HCT116 (cell line): ENCODE measurements at regions not wholly inside any gene's neighbourhood (a gene's known extent, or its start where the extent isn't known, plus 50 kb on each side); places are given as distances from the start of the nearest gene placed in this dataset.

ENCODE experiments used
- ATAC-seq: fragments of 200-7000 bp; cut with Tn5 transposase; 2 replicates; pipeline ENCODE4 v1.9.1; 2020; ENCODE audit warnings: mild to moderate bottlenecking, moderate library complexity
- BruUV-seq: library from RNA; stranded (reverse); fragments of 400-500 nt; replicated peaks from 2 replicates; lab custom pipeline; 2021; lab: Mats Ljungman, UMichigan
- CTCF ChIA-PET: fragments of 300-600 bp; sonication (Branson Sonifier 250); formaldehyde crosslinking; loops from one replicate; lab custom pipeline; 2021; ENCODE audit warnings: antibody characterized with exemption; lab: Charles Lee
- POLR2A ChIA-PET: fragments of 300-600, 350-600 bp; sonication (Branson Sonifier 250); formaldehyde crosslinking; loops from one replicate; lab custom pipeline; 2021; ENCODE audit warnings: antibody characterized with exemption; lab: Charles Lee
- RAD21 ChIA-PET, 2 experiments: fragments of 300-600 bp; sonication (Branson Sonifier 250); formaldehyde crosslinking; loops; one replicate each; lab custom pipeline; 2023; ENCODE audit warnings: low total read pairs in 2 of 2; ENCODE audit not compliant: uncharacterized antibody in 2 of 2, unreplicated experiment in 2 of 2, low non-redundant PET in 1 of 2; lab: Charles Lee
- DNase-seq: peaks from one replicate; pipeline ENCODE4 v3.0.0-alpha.2; 2010; ENCODE audit warnings: low read depth, low spot score
- H2AFZ ChIP-seq: fragments of 200-600 bp; shearing (Covaris generic), sonication (generic); 2 replicates; pipeline ENCODE4 v1.6.1; 2017; ENCODE audit warnings: low read depth, mixed run types, mixed read lengths, antibody characterized with exemption, low read length; ENCODE audit not compliant: poor library complexity, severe bottlenecking
- H3K27ac ChIP-seq: 2 replicates; pipeline ENCODE4 v1.5.1; 2012; ENCODE audit warnings: low read depth, low read length
- H3K27me3 ChIP-seq: fragments of 200-600 bp; sonication (generic); 2 replicates; pipeline ENCODE4 v1.6.1; 2016; ENCODE audit warnings: mixed run types, low read length, mixed read lengths; ENCODE audit not compliant: insufficient read depth
- H3K36me3 ChIP-seq, 2 experiments: fragments of 200-500 bp in 1 of 2; fragments of 200-600 bp in 1 of 2; sonication (Bioruptor generic) in 1 of 2; sonication (generic) in 1 of 2; 2 replicates each; pipeline versions ENCODE4 v1.5.1 to v1.6.1; 2014 to 2016; ENCODE audit warnings: low read length in 2 of 2, inconsistent platforms in 1 of 2, mixed read lengths in 1 of 2, mixed run types in 1 of 2; ENCODE audit not compliant: insufficient read depth in 2 of 2, control insufficient read depth in 1 of 2
- H3K4me1 ChIP-seq, 2 experiments: fragments of 200-600 bp in 1 of 2; sonication (generic) in 1 of 2; 2 replicates each; pipeline versions ENCODE4 v1.5.1 to v1.6.1; 2012 to 2017; ENCODE audit warnings: low read length in 2 of 2, inconsistent platforms in 1 of 2, mild to moderate bottlenecking in 1 of 2, mixed read lengths in 1 of 2, mixed run types in 1 of 2, moderate library complexity in 1 of 2; ENCODE audit not compliant: insufficient read depth in 2 of 2, control insufficient read depth in 1 of 2
- H3K4me2 ChIP-seq: fragments of 200-600 bp; sonication (generic); 2 replicates; pipeline ENCODE4 v1.6.1; 2017; ENCODE audit warnings: mixed run types, low read length, mixed read lengths
- H3K4me3 ChIP-seq, 2 experiments: fragments of 200-600 bp in 1 of 2; sonication (generic) in 1 of 2; replicated peaks in 1 of 2; 2 replicates each; pipeline ENCODE4 v1.5.1; 2011 to 2016; ENCODE audit warnings: low read length in 2 of 2, control low read depth in 1 of 2, low read depth in 1 of 2, mild to moderate bottlenecking in 1 of 2, mixed read lengths in 1 of 2, mixed run types in 1 of 2
- H3K79me2 ChIP-seq: fragments of 200-600 bp; sonication (generic); 2 replicates; pipeline ENCODE4 v1.6.1; 2017; ENCODE audit warnings: mild to moderate bottlenecking, mixed run types, low read length, moderate library complexity, mixed read lengths; ENCODE audit not compliant: insufficient read depth
- H3K9ac ChIP-seq: fragments of 200-600 bp; sonication (generic); 2 replicates; pipeline ENCODE4 v1.6.1; 2016; ENCODE audit warnings: low read length, mixed read lengths
- H3K9me2 ChIP-seq: fragments of 200-600 bp; sonication (generic), shearing (Covaris generic); 2 replicates; pipeline ENCODE4 v1.6.1; 2017; ENCODE audit warnings: mixed run types, mild to moderate bottlenecking, moderate library complexity; ENCODE audit not compliant: insufficient read depth
- H3K9me3 ChIP-seq, 2 experiments: fragments of 200-500 bp in 1 of 2; fragments of 200-600 bp in 1 of 2; sonication (Bioruptor generic) in 1 of 2; sonication (generic) in 1 of 2; 2 replicates each; pipeline ENCODE4 v1.6.1; 2014 to 2017; ENCODE audit warnings: low read length in 2 of 2, mixed read lengths in 2 of 2, inconsistent platforms in 1 of 2, low read depth in 1 of 2, mild to moderate bottlenecking in 1 of 2, mixed run types in 1 of 2, moderate library complexity in 1 of 2; ENCODE audit not compliant: control insufficient read depth in 1 of 2, insufficient read depth in 1 of 2
- H4K20me1 ChIP-seq: fragments of 200-600 bp; sonication (generic), shearing (Covaris generic); 2 replicates; pipeline ENCODE4 v1.6.1; 2017; ENCODE audit warnings: mixed run types, mild to moderate bottlenecking, moderate library complexity; ENCODE audit not compliant: insufficient read depth
- CEBPB ChIP-seq: IDR thresholded peaks from 2 replicates; pipeline ENCODE4 v1.6.1; 2012; ENCODE audit warnings: low read depth
- ELF1 ChIP-seq: IDR thresholded peaks from 2 replicates; pipeline ENCODE4 v1.6.1; 2012; ENCODE audit warnings: low read depth, borderline replicate concordance
- EZH2 ChIP-seq: fragments of 200-600 bp; sonication (generic); IDR thresholded peaks from 2 replicates; pipeline ENCODE4 v1.6.1; 2017; ENCODE audit warnings: antibody characterized with exemption, mixed run types
- EZH2phosphoT487 ChIP-seq: fragments of 200-600 bp; IDR thresholded peaks from 2 replicates; pipeline ENCODE4 v1.6.1; 2018; ENCODE audit warnings: antibody characterized with exemption, borderline replicate concordance
- FOSL1 ChIP-seq: IDR thresholded peaks from 2 replicates; pipeline ENCODE4 v1.6.1; 2012; ENCODE audit warnings: low read depth
- JUND ChIP-seq: IDR thresholded peaks from 2 replicates; pipeline ENCODE4 v1.6.1; 2012
- POLR2A ChIP-seq: IDR thresholded peaks from 2 replicates; pipeline ENCODE4 v1.7.0; 2011; ENCODE audit warnings: borderline replicate concordance; ENCODE audit not compliant: insufficient read depth, insufficient read length; ENCODE audit errors: extremely low read depth
- SRF ChIP-seq: IDR thresholded peaks from 2 replicates; pipeline ENCODE4 v1.6.1; 2012; ENCODE audit warnings: low read depth
- TCF7L2 ChIP-seq: IDR thresholded peaks from 2 replicates; pipeline ENCODE4 v1.7.0; 2011; ENCODE audit warnings: borderline replicate concordance, inconsistent platforms; ENCODE audit not compliant: insufficient read depth, insufficient read length; ENCODE audit errors: extremely low read depth
- YY1 ChIP-seq: IDR thresholded peaks from 2 replicates; pipeline ENCODE4 v1.6.1; 2011; ENCODE audit warnings: low read length, low read depth, moderate library complexity, mild to moderate bottlenecking; ENCODE audit not compliant: insufficient replicate concordance; ENCODE audit errors: extremely low read depth
- ZBTB33 ChIP-seq: IDR thresholded peaks from 2 replicates; pipeline ENCODE4 v1.6.1; 2011; ENCODE audit warnings: mild to moderate bottlenecking, low read length, moderate library complexity; ENCODE audit not compliant: insufficient replicate concordance; ENCODE audit errors: extremely low read depth
- ZFX ChIP-seq: fragments of 450-650 bp; IDR thresholded peaks from 2 replicates; pipeline ENCODE4 v1.6.1; 2017
- ZNF274 ChIP-seq: fragments of 200-500 bp; sonication (Bioruptor generic); IDR thresholded peaks from 2 replicates; pipeline ENCODE4 v1.6.1; 2014; ENCODE audit warnings: mild to moderate bottlenecking, low read depth, low read length, inconsistent platforms
- intact Hi-C: fragments of 100-400 bp; cut with micrococcal nuclease; formaldehyde crosslinking; loops from 2 replicates; pipeline ENCODE4 v1.10.0; 2022
- TF ChIP-seq, protein P1 (sequence below), 3 experiments: fragments of 200-600 bp in 1 of 3; sonication (generic) in 1 of 3; IDR thresholded peaks in 2 of 3; conservative IDR thresholded peaks in 1 of 3; 2 replicates each; pipeline ENCODE4 v1.5.1; 2012 to 2017; ENCODE audit warnings: low read depth in 2 of 3, low read length in 2 of 3, antibody characterized with exemption in 1 of 3, borderline replicate concordance in 1 of 3, control low read depth in 1 of 3, mild to moderate bottlenecking in 1 of 3, mixed read lengths in 1 of 3, mixed run types in 1 of 3, moderate library complexity in 1 of 3; ENCODE audit not compliant: insufficient read depth in 1 of 3
- TF ChIP-seq, protein P2 (sequence below): IDR thresholded peaks from 2 replicates; pipeline ENCODE4 v1.6.1; 2012

- H3K27me3 ChIP-seq = no peaks in the 10 kb centered on the region
- no peaks in the 10 kb centered on the region for H3K9me2 ChIP-seq
- 0 out of 4 replicates have a peak, but pooled peaks cover 0 to 3% of the 10 kb centered on the region in 2 experiments for H3K9me3 ChIP-seq
- ChIA-PET CTCF (no interaction called here), RAD21 (no interaction called here), POLR2A (no interaction called here)
- TF ChIP-seq ELF1 = no peak
- TF ChIP-seq CEBPB = no peak
- no peak for TF ChIP-seq ZFX
- TF ChIP-seq SRF = no peak
- TF ChIP-seq TCF7L2 = no peak
- TF ChIP-seq ZBTB33 = no peak
- no peak for TF ChIP-seq POLR2A
- TF ChIP-seq FOSL1 = no peak
- no peak for TF ChIP-seq ZNF274
- no peak for TF ChIP-seq EZH2
- TF ChIP-seq, protein P1, sequence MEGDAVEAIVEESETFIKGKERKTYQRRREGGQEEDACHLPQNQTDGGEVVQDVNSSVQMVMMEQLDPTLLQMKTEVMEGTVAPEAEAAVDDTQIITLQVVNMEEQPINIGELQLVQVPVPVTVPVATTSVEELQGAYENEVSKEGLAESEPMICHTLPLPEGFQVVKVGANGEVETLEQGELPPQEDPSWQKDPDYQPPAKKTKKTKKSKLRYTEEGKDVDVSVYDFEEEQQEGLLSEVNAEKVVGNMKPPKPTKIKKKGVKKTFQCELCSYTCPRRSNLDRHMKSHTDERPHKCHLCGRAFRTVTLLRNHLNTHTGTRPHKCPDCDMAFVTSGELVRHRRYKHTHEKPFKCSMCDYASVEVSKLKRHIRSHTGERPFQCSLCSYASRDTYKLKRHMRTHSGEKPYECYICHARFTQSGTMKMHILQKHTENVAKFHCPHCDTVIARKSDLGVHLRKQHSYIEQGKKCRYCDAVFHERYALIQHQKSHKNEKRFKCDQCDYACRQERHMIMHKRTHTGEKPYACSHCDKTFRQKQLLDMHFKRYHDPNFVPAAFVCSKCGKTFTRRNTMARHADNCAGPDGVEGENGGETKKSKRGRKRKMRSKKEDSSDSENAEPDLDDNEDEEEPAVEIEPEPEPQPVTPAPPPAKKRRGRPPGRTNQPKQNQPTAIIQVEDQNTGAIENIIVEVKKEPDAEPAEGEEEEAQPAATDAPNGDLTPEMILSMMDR (IDR thresholded peaks at IDR 0.05 in 2 of 3, conservative IDR thresholded peaks at IDR 0.05 in 1 of 3; ENCODE audit: borderline replicate concordance in 1 of 3, insufficient read depth in 1 of 3, low read depth in 2 of 3, low read length in 2 of 3) = no peak
- TF ChIP-seq YY1 = no peak
- no peak for TF ChIP-seq EZH2phosphoT487
- TF ChIP-seq, protein P2, sequence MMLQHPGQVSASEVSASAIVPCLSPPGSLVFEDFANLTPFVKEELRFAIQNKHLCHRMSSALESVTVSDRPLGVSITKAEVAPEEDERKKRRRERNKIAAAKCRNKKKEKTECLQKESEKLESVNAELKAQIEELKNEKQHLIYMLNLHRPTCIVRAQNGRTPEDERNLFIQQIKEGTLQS = no peak
- no peak for TF ChIP-seq JUND
- H3K27ac ChIP-seq = no peak overlapping the region
- H3K9ac ChIP-seq = no peak overlapping the region
- no peak overlapping the region for H3K4me2 ChIP-seq
- H3K4me1 ChIP-seq = no peaks in the 10 kb centered on the region
- H3K79me2 ChIP-seq = no peaks in the 10 kb centered on the region
- BruUV-seq = no TSS peak
- no peak overlapping the region for H2AFZ ChIP-seq
- H3K4me3 ChIP-seq = no peak overlapping the region
- intact Hi-C loops = no loop called here
- no peak for ATAC-seq
- H4K20me1 ChIP-seq = no peaks in the 10 kb centered on the region
- H3K36me3 ChIP-seq = no peaks in the 10 kb centered on the region
- DNase-seq = no peak
Observed at GRCh38 chr5:167442922-167443321, 848.5 kb upstream of the WWC1 start.
